ENCODE measurements at regions not wholly inside any gene's neighbourhood (a gene's known extent, or its start where the extent isn't known, plus 50 kb on each side); places are given as distances from the start of the nearest gene placed in this dataset.

GRCh38 chr13:44321961-44322360 is 51.7 kb upstream of the SERP2 start:
- TF ChIP-seq CTCF (tag by site-specific recombination; IDR thresholded peaks at IDR 0.05) (no peak), ZNF48 (tag by site-specific recombination; IDR thresholded peaks at IDR 0.05) (no peak), ZNF121 (tag by site-specific recombination; IDR thresholded peaks at IDR 0.05) (no peak), ZNF423 (tag by site-specific recombination; IDR thresholded peaks at IDR 0.05) (no peak), ZNF704 (tag by site-specific recombination; IDR thresholded peaks at IDR 0.05) (no peak), ZNF792 (tag by site-specific recombination; IDR thresholded peaks at IDR 0.05) (no peak)
